ENCODE measurements at regions not wholly inside any gene's neighbourhood (a gene's known extent, or its start where the extent isn't known, plus 50 kb on each side); places are given as distances from the start of the nearest gene placed in this dataset.

DNA sequence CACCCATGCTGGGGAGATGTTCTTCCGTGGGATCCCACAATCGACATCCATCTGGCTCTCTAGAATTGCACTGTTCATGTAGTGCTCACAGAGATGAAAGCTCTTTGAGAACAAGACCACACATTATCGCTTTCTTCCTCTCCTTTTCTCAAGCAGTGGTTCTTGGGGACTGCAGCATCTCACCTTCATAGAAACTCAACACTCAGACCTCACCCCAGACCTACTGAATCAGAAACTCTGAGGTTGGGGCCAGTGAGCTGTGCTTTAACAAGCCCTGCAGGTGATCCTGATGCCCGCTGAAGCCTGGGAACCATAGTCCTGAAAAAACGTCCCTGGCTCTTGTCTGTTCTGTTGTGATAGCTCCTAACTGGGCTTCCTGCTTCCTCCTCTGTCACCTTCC lies 251.3 kb upstream of the FGGY start:
- TF ChIP-seq, protein P1, sequence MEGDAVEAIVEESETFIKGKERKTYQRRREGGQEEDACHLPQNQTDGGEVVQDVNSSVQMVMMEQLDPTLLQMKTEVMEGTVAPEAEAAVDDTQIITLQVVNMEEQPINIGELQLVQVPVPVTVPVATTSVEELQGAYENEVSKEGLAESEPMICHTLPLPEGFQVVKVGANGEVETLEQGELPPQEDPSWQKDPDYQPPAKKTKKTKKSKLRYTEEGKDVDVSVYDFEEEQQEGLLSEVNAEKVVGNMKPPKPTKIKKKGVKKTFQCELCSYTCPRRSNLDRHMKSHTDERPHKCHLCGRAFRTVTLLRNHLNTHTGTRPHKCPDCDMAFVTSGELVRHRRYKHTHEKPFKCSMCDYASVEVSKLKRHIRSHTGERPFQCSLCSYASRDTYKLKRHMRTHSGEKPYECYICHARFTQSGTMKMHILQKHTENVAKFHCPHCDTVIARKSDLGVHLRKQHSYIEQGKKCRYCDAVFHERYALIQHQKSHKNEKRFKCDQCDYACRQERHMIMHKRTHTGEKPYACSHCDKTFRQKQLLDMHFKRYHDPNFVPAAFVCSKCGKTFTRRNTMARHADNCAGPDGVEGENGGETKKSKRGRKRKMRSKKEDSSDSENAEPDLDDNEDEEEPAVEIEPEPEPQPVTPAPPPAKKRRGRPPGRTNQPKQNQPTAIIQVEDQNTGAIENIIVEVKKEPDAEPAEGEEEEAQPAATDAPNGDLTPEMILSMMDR (IDR thresholded peaks at IDR 0.05) = no peak
- DNase-seq (ENCODE audit: low spot score in 2 of 2) = no peak
- no peaks in the 10 kb centered on the region for H3K27me3 ChIP-seq
- H3K27ac ChIP-seq = no peak overlapping the region
- no peaks in the 10 kb centered on the region for H3K9me3 ChIP-seq
- intact Hi-C loops (cut with DNase I) = no loop called here
- H3K36me3 ChIP-seq = no peaks in the 10 kb centered on the region
- no peak overlapping the region for H3K4me3 ChIP-seq
- H3K4me1 ChIP-seq = no peaks in the 10 kb centered on the region

DNA sequence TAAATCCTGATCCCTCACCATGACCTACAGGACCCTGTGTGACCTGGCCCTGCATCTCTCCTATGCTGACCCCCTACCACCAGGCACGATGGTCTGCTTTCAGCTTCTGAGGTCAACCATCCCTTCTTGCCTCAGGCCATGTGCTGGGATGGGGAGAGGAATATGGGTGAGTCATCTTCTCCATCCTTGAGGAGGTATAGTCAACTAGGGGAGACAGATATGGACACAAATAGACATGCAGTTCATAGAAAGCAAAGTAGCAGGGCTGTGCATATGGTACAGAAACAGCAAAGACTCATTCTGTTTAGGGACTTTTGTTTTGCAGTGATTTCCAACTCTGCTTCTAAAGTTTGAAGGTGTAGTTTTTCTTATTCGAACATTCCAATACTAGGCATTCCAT lies 250.8 kb upstream of the FGGY start:
- no peaks in the 10 kb centered on the region for H3K27me3 ChIP-seq
- no peaks in the 10 kb centered on the region for H3K4me1 ChIP-seq
- intact Hi-C loops (cut with DNase I) = no loop called here
- H3K27ac ChIP-seq = no peak overlapping the region
- DNase-seq (ENCODE audit: low spot score in 2 of 2) = no peak
- H3K4me3 ChIP-seq = no peak overlapping the region
- H3K36me3 ChIP-seq = no peaks in the 10 kb centered on the region
- no peaks in the 10 kb centered on the region for H3K9me3 ChIP-seq
- TF ChIP-seq, protein P1 (IDR thresholded peaks at IDR 0.05) = no peak

DNA sequence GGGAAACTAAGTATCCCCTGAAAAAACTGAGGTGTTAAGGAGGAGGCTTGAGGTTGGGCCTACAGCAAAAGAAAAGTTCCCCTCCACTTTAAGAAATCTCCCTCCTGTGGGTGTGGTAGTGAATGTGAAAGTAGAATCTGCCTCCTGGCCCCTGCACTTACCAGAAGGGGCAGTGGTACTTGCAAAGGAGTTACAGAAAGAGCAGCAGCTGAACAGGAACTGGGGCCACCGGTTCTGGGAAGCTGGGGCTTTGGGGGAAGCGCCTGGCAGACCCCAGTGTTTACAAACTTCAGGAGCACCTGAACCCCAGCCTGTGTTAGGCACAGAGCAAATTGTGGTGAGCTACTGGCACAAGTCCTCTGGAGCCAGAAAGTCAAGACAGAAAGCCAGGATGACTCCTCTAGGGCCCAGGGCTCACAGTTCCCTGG lies 250.2 kb upstream of the FGGY start:
- TF ChIP-seq, protein P1 (IDR thresholded peaks at IDR 0.05) = no peak

DNA sequence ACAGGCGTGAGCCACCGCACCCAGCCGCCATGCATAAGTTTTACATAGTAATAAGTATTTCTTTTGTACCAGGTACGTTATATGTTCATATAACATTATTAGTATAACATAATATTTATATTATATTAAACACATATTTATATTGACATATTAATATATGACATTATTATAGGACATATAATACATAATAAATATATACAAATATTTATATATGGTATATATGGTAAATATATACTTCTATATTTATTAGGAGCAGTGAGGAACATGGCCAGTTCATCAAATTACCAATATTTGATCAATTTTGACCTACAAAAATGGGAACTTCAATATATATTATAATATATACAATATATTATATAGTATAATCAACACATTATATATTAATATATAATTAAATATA lies 245.9 kb upstream of the FGGY start:
- peaks cover 0 to 3% of the 10 kb centered on the region in 2 donors for H3K4me1 ChIP-seq
- H3K9me3 ChIP-seq = no peaks in the 10 kb centered on the region
- no peaks in the 10 kb centered on the region for H3K36me3 ChIP-seq
- TF ChIP-seq, protein P1 (IDR thresholded peaks at IDR 0.05) = no peak
- no peaks in the 10 kb centered on the region for H3K27me3 ChIP-seq
- H3K27ac ChIP-seq = no peak overlapping the region
- no peak overlapping the region for H3K4me3 ChIP-seq
- intact Hi-C loops (cut with DNase I) = no loop called here
- no peak for DNase-seq (ENCODE audit: low spot score in 2 of 2)

More for the DNA sequence above, 250.2 kb upstream of the FGGY start:
- Histone ChIP-seq H3K9me3 (no peaks in the 10 kb centered on the region), H3K27me3 (no peaks in the 10 kb centered on the region), H3K4me1 (no peaks in the 10 kb centered on the region), H3K36me3 (no peaks in the 10 kb centered on the region), H3K27ac (no peak overlapping the region), H3K4me3 (no peak overlapping the region)
- no peak for DNase-seq (ENCODE audit: low spot score in 2 of 2)
- intact Hi-C loops (cut with DNase I) = no loop called here

DNA sequence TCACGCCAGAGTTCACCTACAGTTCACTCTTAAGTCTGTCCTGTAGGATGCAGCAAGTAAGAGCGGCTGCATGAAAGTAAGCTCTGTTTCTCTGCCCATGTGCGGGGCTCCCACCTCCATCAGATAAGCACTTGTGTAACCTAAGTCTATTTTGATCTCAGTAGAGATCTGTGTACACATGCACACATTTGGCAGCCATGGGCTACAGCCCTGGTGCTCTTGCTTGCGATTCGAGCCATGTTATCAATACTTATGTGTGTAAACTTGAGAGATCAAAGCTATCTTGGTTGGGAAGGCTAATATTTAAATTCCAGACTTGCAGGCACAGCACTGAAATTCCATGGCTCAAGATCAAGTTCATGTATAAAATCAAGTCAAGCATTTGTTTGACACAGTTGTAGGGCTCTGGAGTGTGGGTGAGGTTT lies 244.7 kb upstream of the FGGY start:
- Histone ChIP-seq H3K4me3 (no peak overlapping the region), H3K27me3 (no peaks in the 10 kb centered on the region), H3K4me1 (peaks cover 3 to 14% of the 10 kb centered on the region in 2 donors), H3K27ac (no peak overlapping the region), H3K9me3 (no peaks in the 10 kb centered on the region), H3K36me3 (no peaks in the 10 kb centered on the region)
- no peak for DNase-seq (ENCODE audit: low spot score in 2 of 2)
- intact Hi-C loops (cut with DNase I) = no loop called here
- TF ChIP-seq, protein P1 (IDR thresholded peaks at IDR 0.05) = no peak

DNA sequence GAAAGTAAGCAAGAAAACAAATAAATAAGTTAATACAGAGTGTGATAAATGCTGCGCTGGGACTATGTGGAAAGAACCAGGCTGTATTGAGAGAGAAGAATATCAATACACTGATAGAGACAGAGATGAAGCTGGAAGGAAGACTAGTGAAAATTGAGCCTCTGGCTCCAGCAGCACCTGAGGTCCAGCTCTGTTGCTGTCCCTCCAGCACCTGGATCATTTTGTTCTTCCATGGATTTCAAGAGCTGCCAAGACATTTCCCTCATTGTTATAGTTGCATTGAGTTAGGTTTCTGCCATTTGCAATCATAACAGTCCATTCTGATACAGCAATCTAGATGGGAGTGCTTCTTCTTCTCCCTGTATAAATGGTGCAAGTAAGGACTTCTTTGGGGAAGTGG lies 242.7 kb upstream of the FGGY start:
- intact Hi-C loops (cut with DNase I) = no loop called here
- DNase-seq (ENCODE audit: low spot score in 2 of 2) = no peak
- no peaks in the 10 kb centered on the region for H3K36me3 ChIP-seq
- H3K27me3 ChIP-seq = no peaks in the 10 kb centered on the region
- no peak overlapping the region for H3K4me3 ChIP-seq
- no peaks in the 10 kb centered on the region for H3K9me3 ChIP-seq
- TF ChIP-seq, protein P1 (IDR thresholded peaks at IDR 0.05) = no peak
- no peak overlapping the region for H3K27ac ChIP-seq
- H3K4me1 ChIP-seq = peaks cover 6 to 20% of the 10 kb centered on the region in 2 donors

All from ascending aorta (tissue), 2 donors.